ENCODE measurements at regions not wholly inside any gene's neighbourhood (a gene's known extent, or its start where the extent isn't known, plus 50 kb on each side); places are given as distances from the start of the nearest gene placed in this dataset.

DNA sequence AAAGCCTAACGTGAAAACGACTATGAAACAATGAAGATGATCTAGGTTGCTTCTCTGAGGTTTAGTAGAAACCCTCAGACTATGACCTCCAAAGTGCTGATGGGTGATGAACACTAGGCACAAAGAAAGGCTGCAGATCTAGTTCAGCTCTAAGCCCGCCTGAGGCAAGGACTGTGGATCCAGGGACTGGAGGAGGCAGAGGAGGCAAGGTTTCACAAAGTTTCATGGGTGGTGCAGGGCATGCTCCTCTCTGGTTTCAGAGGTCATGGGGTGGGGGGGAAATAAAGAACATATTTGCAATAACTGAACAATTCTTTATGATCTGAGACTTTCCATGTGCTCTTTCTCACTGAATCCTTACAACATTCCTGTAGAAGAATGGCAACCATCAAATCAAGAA, 679.2 kb downstream of the NTRK3 start:
- no peak for TF ChIP-seq CTCF (IDR thresholded peaks at IDR 0.05)
- intact Hi-C loops (cut with DNase I), result no loop called here
- Histone ChIP-seq H3K4me3 (no peak overlapping the region), H3K36me3 (no peaks in the 10 kb centered on the region), H3K4me1 (no peaks in the 10 kb centered on the region), H3K27me3 (no peaks in the 10 kb centered on the region), H3K27ac (no peak overlapping the region), H3K9me3 (no peaks in the 10 kb centered on the region)
- DNase-seq (ENCODE audit: low spot score in 2 of 2), result no peak

DNA sequence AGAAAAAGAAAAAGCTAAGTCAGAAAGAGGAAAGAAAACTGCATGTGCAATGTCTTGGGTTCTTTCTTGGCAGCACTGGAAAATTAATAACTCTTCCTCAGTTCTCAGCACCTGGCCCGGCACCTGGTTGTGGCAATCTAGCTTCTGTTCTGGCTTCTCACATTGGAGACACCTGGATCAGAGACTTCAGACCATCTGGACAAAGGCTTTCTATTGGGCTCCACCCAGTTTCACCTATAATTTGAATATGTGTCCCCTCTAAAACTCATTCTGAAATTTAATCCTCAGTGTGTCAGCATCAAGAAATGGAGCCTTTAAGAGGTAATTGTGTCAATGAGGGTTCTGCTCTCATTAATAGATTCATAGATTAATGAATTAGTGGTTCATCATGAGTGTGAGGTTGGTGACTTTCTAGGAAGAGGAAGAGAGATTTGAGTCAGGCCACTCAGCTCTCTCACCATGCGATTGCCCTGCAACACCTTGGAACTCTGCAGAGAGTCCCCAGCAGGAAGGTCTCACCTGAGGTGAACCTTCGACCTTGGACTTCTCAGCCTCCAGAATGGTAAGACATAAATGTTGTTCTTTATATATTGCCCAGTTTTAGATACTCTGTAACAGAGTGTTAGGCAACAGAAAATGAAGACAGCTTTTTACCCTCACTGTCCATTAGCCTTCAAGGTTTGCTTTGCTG, 679.9 kb downstream of the NTRK3 start:
- no peaks in the 10 kb centered on the region for H3K9me3 ChIP-seq
- no peak for TF ChIP-seq CTCF (IDR thresholded peaks at IDR 0.05)
- intact Hi-C loops (cut with DNase I), result no loop called here

GRCh38 chr15:87575896-87576473, 680.6 kb downstream of the NTRK3 start:
- H3K27me3 ChIP-seq, result no peaks in the 10 kb centered on the region
- H3K27ac ChIP-seq, result no peak overlapping the region
- no peaks in the 10 kb centered on the region for H3K36me3 ChIP-seq
- no peak for DNase-seq (ENCODE audit: low spot score in 2 of 2)
- H3K4me1 ChIP-seq, result no peaks in the 10 kb centered on the region
- no peak overlapping the region for H3K4me3 ChIP-seq
- intact Hi-C loops (cut with DNase I), result no loop called here
- no peaks in the 10 kb centered on the region for H3K9me3 ChIP-seq
- no peak for TF ChIP-seq CTCF (IDR thresholded peaks at IDR 0.05)

More for the DNA sequence above, 679.9 kb downstream of the NTRK3 start:
- DNase-seq (ENCODE audit: low spot score in 2 of 2), result no peak
- Histone ChIP-seq H3K4me3 (no peak overlapping the region), H3K27ac (no peak overlapping the region), H3K27me3 (no peaks in the 10 kb centered on the region), H3K4me1 (no peaks in the 10 kb centered on the region), H3K36me3 (no peaks in the 10 kb centered on the region)

DNA sequence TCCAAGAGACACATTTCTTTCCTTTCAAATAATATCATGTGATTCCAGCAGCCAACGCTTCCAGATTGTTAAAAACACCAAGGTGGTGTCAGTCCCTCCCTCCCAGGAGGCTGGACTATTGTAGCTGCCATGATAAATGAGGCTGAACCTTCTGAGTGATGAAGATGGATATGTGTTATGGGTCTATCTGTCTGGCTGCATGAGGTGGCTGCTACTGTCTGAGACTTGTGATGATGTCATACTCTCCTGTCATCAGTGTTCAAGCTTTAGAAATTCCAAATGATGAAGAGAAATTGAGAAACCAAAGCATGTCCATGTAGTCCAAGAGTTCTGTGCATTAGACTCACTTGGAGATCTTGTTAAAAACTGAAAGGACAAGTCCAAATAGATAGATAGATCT, 683.0 kb downstream of the NTRK3 start:
- no peak for DNase-seq (ENCODE audit: low spot score in 2 of 2)
- intact Hi-C loops (cut with DNase I), result no loop called here
- no peak for TF ChIP-seq CTCF (IDR thresholded peaks at IDR 0.05)
- no peak overlapping the region for H3K4me3 ChIP-seq
- H3K9me3 ChIP-seq, result no peaks in the 10 kb centered on the region
- H3K4me1 ChIP-seq, result no peaks in the 10 kb centered on the region
- H3K27ac ChIP-seq, result no peak overlapping the region
- no peaks in the 10 kb centered on the region for H3K36me3 ChIP-seq
- H3K27me3 ChIP-seq, result no peaks in the 10 kb centered on the region

GRCh38 chr15:87573039-87573438, 683.5 kb downstream of the NTRK3 start:
- DNase-seq (ENCODE audit: low spot score in 2 of 2), result no peak
- no peak for TF ChIP-seq CTCF (IDR thresholded peaks at IDR 0.05)
- no peak overlapping the region for H3K27ac ChIP-seq
- no peaks in the 10 kb centered on the region for H3K36me3 ChIP-seq
- no peak overlapping the region for H3K4me3 ChIP-seq
- no peaks in the 10 kb centered on the region for H3K27me3 ChIP-seq
- no peaks in the 10 kb centered on the region for H3K4me1 ChIP-seq
- H3K9me3 ChIP-seq, result no peaks in the 10 kb centered on the region
- intact Hi-C loops (cut with DNase I), result no loop called here

All from ascending aorta (tissue), 2 donors.